OCI-LY7 (cell line): ENCODE measurements at regions not wholly inside any gene's neighbourhood (a gene's known extent, or its start where the extent isn't known, plus 50 kb on each side); places are given as distances from the start of the nearest gene placed in this dataset.

Experiments used
- BruUV-seq: library from RNA; stranded (reverse); fragments of 400-500 nt; replicated peaks from 2 replicates; lab custom pipeline; 2021; lab: Mats Ljungman, UMichigan
- CTCF ChIA-PET: fragments of 300-600 bp; sonication (Branson Sonifier 250); formaldehyde crosslinking; loops from one replicate; lab custom pipeline; 2022; ENCODE audit warnings: antibody characterized with exemption; ENCODE audit not compliant: unreplicated experiment; lab: Charles Lee
- POLR2A ChIA-PET: fragments of 300-600 bp; sonication (Branson Sonifier 250); formaldehyde crosslinking; loops from one replicate; lab custom pipeline; 2022; ENCODE audit warnings: antibody characterized with exemption; lab: Charles Lee
- DNase-seq: peaks from one replicate; pipeline ENCODE4 v3.0.0-alpha.2; 2015; ENCODE audit warnings: low spot score
- H2AFZ ChIP-seq: fragments of 200-600 bp; sonication (generic), shearing (Covaris generic); 2 replicates; pipeline ENCODE4 v1.6.1; 2014; ENCODE audit warnings: mild to moderate bottlenecking, antibody characterized with exemption, low read length, moderate library complexity
- H3K27ac ChIP-seq: fragments of 200-600 bp; sonication (generic); 2 replicates; pipeline ENCODE4 v1.5.1; 2014; ENCODE audit warnings: mixed run types, low read depth, mild to moderate bottlenecking, moderate library complexity, low read length, inconsistent platforms; ENCODE audit not compliant: poor library complexity, severe bottlenecking
- H3K36me3 ChIP-seq: fragments of 200-600 bp; sonication (generic); 2 replicates; pipeline ENCODE4 v1.6.1; 2014; ENCODE audit warnings: mild to moderate bottlenecking, antibody characterized with exemption, low read length, moderate library complexity, mixed read lengths; ENCODE audit not compliant: insufficient read depth
- H3K4me1 ChIP-seq: fragments of 200-600 bp; sonication (generic); 2 replicates; pipeline ENCODE4 v1.5.1; 2014; ENCODE audit warnings: mild to moderate bottlenecking, low read length; ENCODE audit not compliant: insufficient read depth, poor library complexity, severe bottlenecking
- H3K4me2 ChIP-seq: fragments of 200-600 bp; sonication (generic); 2 replicates; pipeline ENCODE4 v1.6.1; 2014; ENCODE audit warnings: mild to moderate bottlenecking, low read length
- H3K4me3 ChIP-seq: fragments of 200-600 bp; sonication (generic); 2 replicates; pipeline ENCODE4 v1.5.1; 2014; ENCODE audit warnings: mild to moderate bottlenecking, low read depth, low read length; ENCODE audit not compliant: poor library complexity, severe bottlenecking
- H3K79me2 ChIP-seq: fragments of 200-600 bp; sonication (generic); 2 replicates; pipeline ENCODE4 v1.6.1; 2016; ENCODE audit warnings: low read depth, mild to moderate bottlenecking, low read length, moderate library complexity, mixed read lengths; ENCODE audit not compliant: insufficient read depth
- H3K9me2 ChIP-seq: fragments of 200-600 bp; sonication (generic); 2 replicates; pipeline ENCODE4 v1.6.1; 2016; ENCODE audit warnings: mild to moderate bottlenecking, low read length, mixed read lengths; ENCODE audit not compliant: insufficient read depth
- H3K9me3 ChIP-seq: fragments of 200-600 bp; sonication (generic); 2 replicates; pipeline ENCODE4 v1.6.1; 2014; ENCODE audit warnings: mild to moderate bottlenecking, mixed run types, low read length, mixed read lengths
- H4K20me1 ChIP-seq: fragments of 200-600 bp; sonication (generic); 2 replicates; pipeline ENCODE4 v1.6.1; 2014; ENCODE audit warnings: mild to moderate bottlenecking, antibody characterized with exemption, low read length, moderate library complexity, mixed read lengths; ENCODE audit not compliant: insufficient read depth
- CTCF ChIP-seq: fragments of 200-600 bp; sonication (generic); conservative IDR thresholded peaks from 2 replicates; pipeline ENCODE4 v1.5.1; 2014; ENCODE audit warnings: mild to moderate bottlenecking, antibody characterized with exemption, low read length, moderate library complexity, mixed read lengths
- EZH2phosphoT487 ChIP-seq: fragments of 200-600 bp; sonication (generic); IDR thresholded peaks from 2 replicates; pipeline ENCODE4 v1.6.1; 2018; ENCODE audit warnings: low read depth, borderline replicate concordance, mild to moderate bottlenecking, mixed run types, antibody characterized with exemption, low read length, moderate library complexity, mixed read lengths
- intact Hi-C: fragments of 100-400 bp; cut with micrococcal nuclease; formaldehyde crosslinking; loops from one replicate; pipeline ENCODE4 v1.10.0; 2022; ENCODE audit not compliant: unreplicated experiment

- no peak for DNase-seq
- intact Hi-C loops, result no loop called here
- ChIA-PET CTCF (no interaction called here), POLR2A (interaction anchor here (0.7 kb wide), 1 partner anchor 28 kb away, joined by 4 read pairs; no protein-coding TSS in a partner anchor)
- Histone ChIP-seq H3K27ac (no peak overlapping the region), H3K4me1 (no peaks in the 10 kb centered on the region), H4K20me1 (no peaks in the 10 kb centered on the region), H3K4me2 (no peak overlapping the region), H2AFZ (no peak overlapping the region), H3K36me3 (no peaks in the 10 kb centered on the region), H3K9me2 (no peaks in the 10 kb centered on the region), H3K79me2 (no peaks in the 10 kb centered on the region), H3K9me3 (no peaks in the 10 kb centered on the region), H3K4me3 (no peak overlapping the region)
- BruUV-seq, result no TSS peak
- TF ChIP-seq EZH2phosphoT487 (no peak), CTCF (no peak)
Measured at GRCh38 chr15:53038655-53038941, 248.5 kb upstream of the ONECUT1 start.

- intact Hi-C loops, result no loop called here
Measured at GRCh38 chr15:53037904-53038654, 247.9 kb upstream of the ONECUT1 start.

More at GRCh38 chr15:53037904-53038654, 247.9 kb upstream of the ONECUT1 start:
- Histone ChIP-seq H3K36me3 (no peaks in the 10 kb centered on the region), H3K9me2 (no peaks in the 10 kb centered on the region), H3K4me2 (no peak overlapping the region), H3K79me2 (no peaks in the 10 kb centered on the region), H3K27ac (no peak overlapping the region), H3K9me3 (no peaks in the 10 kb centered on the region), H4K20me1 (no peaks in the 10 kb centered on the region), H3K4me3 (no peak overlapping the region), H2AFZ (no peak overlapping the region), H3K4me1 (no peaks in the 10 kb centered on the region)
- TF ChIP-seq CTCF, result no peak
- POLR2A ChIA-PET, result no interaction called here
- DNase-seq, result no peak
- CTCF ChIA-PET, result no interaction called here
- no TSS peak for BruUV-seq
